Spinal cord (tissue), 9 donors: ENCODE measurements at regions not wholly inside any gene's neighbourhood (a gene's known extent, or its start where the extent isn't known, plus 50 kb on each side); places are given as distances from the start of the nearest gene placed in this dataset.

Experiments
- DNase-seq, 6 donors: peaks; one replicate each; pipeline versions ENCODE4 v3.0.0 to v3.0.0-alpha.2; 2013 to 2015; ENCODE audit warnings: low spot score in 6 of 6, low read depth in 4 of 6
- H3K27ac ChIP-seq: one replicate; pipeline ENCODE4 v1.5.1; 2013; ENCODE audit warnings: low read depth, low read length, control low read depth
- H3K27me3 ChIP-seq: one replicate; pipeline ENCODE4 v1.6.1; 2013; ENCODE audit warnings: low read length; ENCODE audit not compliant: control insufficient read depth, insufficient read depth
- H3K36me3 ChIP-seq: one replicate; pipeline ENCODE4 v1.6.1; 2013; ENCODE audit warnings: low read length; ENCODE audit not compliant: control insufficient read depth, insufficient read depth
- H3K4me1 ChIP-seq: one replicate; pipeline ENCODE4 v1.6.1; 2013; ENCODE audit warnings: low read length; ENCODE audit not compliant: control insufficient read depth, insufficient read depth
- H3K4me3 ChIP-seq: one replicate; pipeline ENCODE4 v1.5.1; 2013; ENCODE audit warnings: low read depth, low read length, control low read depth
- H3K9me3 ChIP-seq: one replicate; pipeline ENCODE4 v1.6.1; 2013; ENCODE audit warnings: low read length; ENCODE audit not compliant: control insufficient read depth, insufficient read depth
- WGBS: methylation state at CpG from one replicate; pipeline ENCODE4 v1.1.5; 2013; ENCODE audit warnings: missing lambda C conversion rate; ENCODE audit not compliant: insufficient coverage; 5-methylcytosine and 5-hydroxymethylcytosine counted together
- donor health status: healthy.

GRCh38 chr4:8709050-8709728, 116.6 kb downstream of the CPZ start:
- peaks cover 2% of the 10 kb centered on the region for H3K9me3 ChIP-seq
- no peaks in the 10 kb centered on the region for H3K36me3 ChIP-seq
- no peaks in the 10 kb centered on the region for H3K27me3 ChIP-seq
- WGBS: 65% methylated on average over 10 of the region's 15 CpGs
- no peak overlapping the region for H3K4me3 ChIP-seq
- no peak overlapping the region for H3K27ac ChIP-seq
- no peak for DNase-seq
- H3K4me1 ChIP-seq: peaks cover 11% of the 10 kb centered on the region

GRCh38 chr4:8708401-8709021, 115.9 kb downstream of the CPZ start:
- no peaks in the 10 kb centered on the region for H3K36me3 ChIP-seq
- H3K4me1 ChIP-seq: peaks cover 11% of the 10 kb centered on the region
- no peaks in the 10 kb centered on the region for H3K27me3 ChIP-seq
- H3K9me3 ChIP-seq: no peaks in the 10 kb centered on the region
- 88% methylated on average over 14 of the region's 16 CpGs for WGBS
- DNase-seq: no peak
- no peak overlapping the region for H3K27ac ChIP-seq
- H3K4me3 ChIP-seq: no peak overlapping the region

- no peak for DNase-seq
- Histone ChIP-seq H3K36me3 (no peaks in the 10 kb centered on the region), H3K9me3 (no peaks in the 10 kb centered on the region), H3K27me3 (no peaks in the 10 kb centered on the region), H3K4me1 (peaks cover 11% of the 10 kb centered on the region), H3K27ac (no peak overlapping the region), H3K4me3 (no peak overlapping the region)
- 58% methylated on average over 9 of the region's 15 CpGs for WGBS
These were observed 114.6 kb downstream of the CPZ start for GRCh38 chr4:8707045-8707781.

GRCh38 chr4:8706216-8707044, 113.9 kb downstream of the CPZ start:
- 63% methylated on average over 20 of the region's 21 CpGs for WGBS
- no peaks in the 10 kb centered on the region for H3K9me3 ChIP-seq
- H3K27ac ChIP-seq: no peak overlapping the region
- DNase-seq: no peak
- no peak overlapping the region for H3K4me3 ChIP-seq
- H3K36me3 ChIP-seq: no peaks in the 10 kb centered on the region
- H3K4me1 ChIP-seq: peaks cover 11% of the 10 kb centered on the region
- H3K27me3 ChIP-seq: no peaks in the 10 kb centered on the region

GRCh38 chr4:8705161-8706145, 112.9 kb downstream of the CPZ start:
- H3K36me3 ChIP-seq: no peaks in the 10 kb centered on the region
- no peak overlapping the region for H3K4me3 ChIP-seq
- H3K27ac ChIP-seq: no peak overlapping the region
- peaks cover 11% of the 10 kb centered on the region for H3K4me1 ChIP-seq
- WGBS: 52% methylated on average over 21 of the region's 23 CpGs
- H3K27me3 ChIP-seq: peaks cover 3% of the 10 kb centered on the region
- H3K9me3 ChIP-seq: no peaks in the 10 kb centered on the region
- DNase-seq: no peak

- WGBS: 84% methylated on average over 9 of the region's 9 CpGs
- Histone ChIP-seq H3K9me3 (no peaks in the 10 kb centered on the region), H3K27me3 (peaks cover 3% of the 10 kb centered on the region), H3K36me3 (no peaks in the 10 kb centered on the region), H3K4me1 (peaks cover 11% of the 10 kb centered on the region), H3K4me3 (no peak overlapping the region), H3K27ac (no peak overlapping the region)
- DNase-seq: no peak
These were observed 112.1 kb downstream of the CPZ start for GRCh38 chr4:8704632-8705031.

- no peak overlapping the region for H3K4me3 ChIP-seq
- H3K36me3 ChIP-seq: no peaks in the 10 kb centered on the region
- H3K4me1 ChIP-seq: peaks cover 11% of the 10 kb centered on the region
- H3K9me3 ChIP-seq: no peaks in the 10 kb centered on the region
- 65% methylated on average over 10 of the region's 11 CpGs for WGBS
- no peak for DNase-seq
- H3K27ac ChIP-seq: no peak overlapping the region
- H3K27me3 ChIP-seq: peaks cover 3% of the 10 kb centered on the region
These were observed 111.4 kb downstream of the CPZ start for GRCh38 chr4:8703857-8704495.

- Histone ChIP-seq H3K27ac (no peak overlapping the region), H3K36me3 (no peaks in the 10 kb centered on the region), H3K27me3 (peaks cover 3% of the 10 kb centered on the region), H3K9me3 (no peaks in the 10 kb centered on the region), H3K4me1 (peaks cover 11% of the 10 kb centered on the region), H3K4me3 (no peak overlapping the region)
- no peak for DNase-seq
- WGBS: 64% methylated on average over 3 of the region's 4 CpGs
These were observed 110.8 kb downstream of the CPZ start for GRCh38 chr4:8703401-8703696.
